Renal cortex interstitium (tissue), 11 donors: ENCODE measurements at regions not wholly inside any gene's neighbourhood (a gene's known extent, or its start where the extent isn't known, plus 50 kb on each side); places are given as distances from the start of the nearest gene placed in this dataset.
"Not testable (repeated sequence)": the region's sequence is repeated elsewhere in the genome, so short reads cannot be mapped to it uniquely, and the experiment has no call there.

Experiments used
- DNase-seq, 11 donors: peaks; one replicate each; pipeline ENCODE4 v3.0.0-alpha.2; 2013; ENCODE audit warnings: low read depth in 9 of 11, low spot score in 4 of 11; ENCODE audit errors: extremely low read depth in 1 of 11

DNA sequence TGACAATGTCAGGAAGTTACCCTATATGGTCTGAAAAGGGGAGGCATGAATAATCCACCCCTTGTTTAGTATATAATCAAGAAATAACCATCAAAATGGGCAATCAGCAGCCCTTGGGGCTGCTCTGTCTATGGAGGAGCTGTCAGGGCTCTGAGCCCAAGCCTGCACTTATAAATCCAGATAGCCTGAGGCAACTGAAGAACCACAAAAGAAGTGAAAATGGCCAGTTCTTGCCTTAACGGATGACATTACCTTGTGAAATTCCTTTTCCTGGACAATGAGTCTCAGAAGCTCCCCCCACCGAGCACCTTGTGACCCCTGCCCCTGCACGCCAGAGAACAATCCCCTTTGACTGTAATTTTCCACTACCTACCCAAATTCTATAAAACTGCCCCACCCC lies 142.1 kb upstream of the KCNK1 start:
- DNase-seq, result not testable (repeated sequence)

DNA sequence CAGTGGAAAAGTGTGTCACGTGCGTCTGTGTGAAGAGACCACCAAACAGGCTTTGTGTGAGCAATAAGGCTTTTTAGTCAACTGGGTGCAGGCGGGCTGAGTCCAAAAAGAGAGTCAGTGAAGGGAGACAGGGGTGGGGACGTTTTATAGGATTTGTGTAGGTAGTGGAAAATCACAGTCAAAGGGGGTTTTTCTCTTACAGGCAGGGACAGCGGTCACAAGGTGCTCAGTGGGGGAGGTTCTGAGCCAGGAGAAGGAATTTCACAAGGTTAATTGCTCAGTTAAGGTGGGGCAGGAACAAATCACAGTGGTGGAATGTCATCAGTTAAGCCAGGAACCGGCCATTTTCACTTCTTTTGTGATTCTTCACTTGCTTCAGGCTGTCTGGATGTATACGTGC lies 141.1 kb upstream of the KCNK1 start:
- not testable (repeated sequence) for DNase-seq

DNA sequence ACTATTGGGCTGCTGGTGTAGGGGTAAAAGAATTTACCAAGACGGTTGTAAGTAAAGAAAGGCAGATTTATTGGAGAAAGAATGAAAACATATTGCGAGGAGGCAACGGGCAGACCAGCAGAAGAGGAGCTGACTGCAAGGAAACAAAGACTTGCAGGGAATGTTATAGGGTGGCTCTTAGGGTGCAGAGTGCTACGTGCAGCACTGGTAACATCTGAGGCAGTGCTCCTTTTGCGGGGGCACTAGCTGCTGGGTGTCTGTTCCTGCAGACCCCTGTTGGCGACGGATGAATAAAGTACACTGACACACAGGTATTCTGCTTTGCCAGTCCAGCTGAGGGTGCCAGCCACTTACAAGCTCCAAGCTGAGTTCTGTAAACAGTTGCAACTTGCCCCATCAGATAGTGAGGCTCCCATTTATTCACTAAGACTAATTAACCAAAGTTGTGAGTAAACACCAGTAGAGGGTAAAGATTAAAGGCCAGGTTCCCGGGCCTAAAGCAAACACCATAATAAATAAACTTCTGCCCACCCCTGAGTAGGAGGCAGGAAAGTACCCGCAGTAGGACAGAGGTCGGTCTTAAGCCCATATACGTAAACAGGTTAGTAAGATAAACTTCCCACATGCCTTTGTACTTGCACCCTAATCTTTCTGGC lies 140.2 kb upstream of the KCNK1 start:
- no peak for DNase-seq

DNA sequence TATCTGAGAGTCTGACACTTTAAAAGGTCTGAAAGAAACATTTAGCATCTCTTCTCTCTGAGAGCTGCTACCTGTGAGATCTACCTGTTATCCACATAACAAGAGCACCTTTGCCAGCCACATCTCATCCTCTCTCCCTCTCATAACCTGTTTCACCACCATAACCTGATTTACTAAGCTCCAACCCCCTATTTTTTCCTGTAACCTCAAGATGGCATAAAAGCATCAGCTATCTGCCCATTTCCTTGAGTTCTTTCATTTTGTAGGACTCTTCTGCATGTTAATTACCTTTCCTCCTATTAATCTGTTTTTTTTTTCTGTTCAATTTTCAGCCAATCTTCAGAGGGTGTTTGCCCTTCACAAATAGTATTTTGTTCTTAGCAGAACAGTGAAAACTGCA lies 136.5 kb upstream of the KCNK1 start:
- DNase-seq, result no peak

DNA sequence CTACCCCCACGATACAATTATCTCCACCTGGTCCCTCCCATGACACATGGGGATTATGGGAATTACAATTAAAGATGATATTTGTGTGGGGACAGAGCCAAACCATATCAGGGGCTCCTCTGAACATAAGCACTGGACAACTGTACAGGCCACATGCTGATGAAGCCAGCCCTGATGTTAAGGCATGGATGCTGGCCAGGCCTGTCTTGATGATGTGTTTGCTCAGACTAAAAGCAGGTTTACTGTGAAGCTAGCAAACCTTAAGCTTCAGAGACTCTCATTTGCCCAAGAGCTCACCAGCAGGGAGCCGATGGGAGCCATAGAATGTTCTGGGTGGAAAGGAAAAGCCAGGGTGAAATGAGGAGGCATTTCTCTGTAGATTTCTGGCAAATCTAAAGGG lies 135.3 kb upstream of the KCNK1 start:
- DNase-seq, result no peak

DNA sequence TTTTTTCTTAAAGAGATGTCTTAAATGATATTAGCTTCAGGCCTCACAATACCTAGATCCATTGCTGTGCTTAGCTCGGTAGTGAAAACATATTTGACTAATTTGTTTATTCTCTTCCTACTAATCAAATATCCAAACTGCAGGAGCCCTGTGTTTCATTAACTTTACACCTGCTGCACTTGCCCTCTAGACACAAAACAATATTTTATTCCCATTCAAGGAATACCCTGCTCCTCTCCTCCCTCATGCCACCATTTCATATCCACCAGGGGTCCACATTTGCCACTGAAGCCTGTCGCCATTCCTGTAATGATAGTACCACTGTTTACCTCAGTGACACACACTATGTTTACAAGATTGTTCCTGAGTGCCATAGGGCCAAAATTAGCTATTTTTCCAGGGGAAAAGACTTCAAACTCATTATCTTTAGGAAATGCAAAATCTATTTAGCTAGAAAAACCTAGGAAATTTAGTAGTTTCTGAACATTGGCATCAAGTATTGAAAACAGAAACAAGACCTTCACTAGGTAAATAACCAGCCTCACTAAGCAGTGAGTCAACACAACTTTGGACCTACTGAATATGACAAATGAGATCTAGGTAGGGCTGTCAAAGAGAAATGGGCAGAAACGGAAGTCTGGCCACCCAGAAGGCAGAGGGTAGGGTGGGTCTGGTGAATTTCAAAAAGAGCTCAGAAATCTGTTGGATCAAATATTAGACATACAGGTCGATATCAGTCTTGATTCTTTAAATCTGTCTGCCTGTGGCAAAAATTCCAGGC lies 134.6 kb upstream of the KCNK1 start:
- no peak for DNase-seq

DNA sequence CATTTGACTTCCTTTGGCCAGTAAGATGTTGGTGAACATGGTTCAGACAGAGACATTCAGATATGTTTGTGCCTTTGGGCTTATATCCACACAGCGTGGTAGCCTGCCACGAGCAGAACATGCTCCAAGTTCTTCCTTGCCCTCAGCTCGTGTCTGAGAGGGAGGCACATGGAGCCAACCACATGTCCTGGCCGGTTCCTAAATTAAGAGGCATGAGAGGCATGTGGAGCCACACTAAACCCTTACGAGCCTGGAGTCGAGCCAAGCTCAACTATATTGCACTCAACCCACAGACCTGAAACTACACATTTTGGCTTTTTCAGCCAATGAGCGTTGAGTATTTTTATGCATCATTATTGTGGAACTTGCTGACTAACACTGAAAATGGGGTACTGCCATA lies 133.7 kb upstream of the KCNK1 start:
- DNase-seq, result no peak

DNA sequence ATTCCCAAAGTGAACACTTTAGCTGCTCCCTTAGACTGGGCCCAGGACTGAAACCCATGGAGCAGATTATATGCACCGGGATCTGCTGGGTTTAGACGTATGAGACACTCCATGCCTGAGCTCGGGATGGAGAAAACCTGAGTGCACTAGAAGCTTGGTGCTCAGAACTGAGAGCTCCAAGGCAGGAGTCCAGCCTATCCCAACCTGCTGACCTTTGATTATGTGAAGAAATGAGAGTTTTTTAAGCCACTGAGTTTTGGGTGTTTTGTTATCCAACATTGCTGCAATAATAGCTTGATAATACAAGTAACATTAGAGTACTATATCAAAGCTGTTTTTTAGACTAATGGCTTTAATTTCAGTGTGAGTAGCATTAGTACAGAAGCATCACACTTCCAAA lies 131.5 kb upstream of the KCNK1 start:
- no peak for DNase-seq

DNA sequence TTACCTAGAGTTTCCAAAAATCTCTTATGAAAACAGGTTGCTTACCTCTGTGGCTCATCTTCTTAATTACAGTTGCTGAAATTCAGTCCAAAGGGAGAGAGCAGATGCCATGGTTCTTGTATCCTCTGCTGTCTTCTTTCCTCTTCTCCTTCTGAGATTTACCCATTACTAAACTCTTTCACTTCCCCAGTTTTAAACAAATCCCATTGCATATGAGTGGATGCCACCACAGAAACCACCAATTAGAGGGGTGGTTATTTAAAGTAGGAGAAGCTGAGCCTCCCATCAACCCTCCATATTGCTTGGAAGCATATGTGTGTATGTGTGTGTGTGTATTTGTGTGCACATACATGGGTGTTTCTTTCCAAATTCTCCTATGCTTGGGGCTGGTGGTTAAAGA lies 128.5 kb upstream of the KCNK1 start:
- DNase-seq, result no peak

DNA sequence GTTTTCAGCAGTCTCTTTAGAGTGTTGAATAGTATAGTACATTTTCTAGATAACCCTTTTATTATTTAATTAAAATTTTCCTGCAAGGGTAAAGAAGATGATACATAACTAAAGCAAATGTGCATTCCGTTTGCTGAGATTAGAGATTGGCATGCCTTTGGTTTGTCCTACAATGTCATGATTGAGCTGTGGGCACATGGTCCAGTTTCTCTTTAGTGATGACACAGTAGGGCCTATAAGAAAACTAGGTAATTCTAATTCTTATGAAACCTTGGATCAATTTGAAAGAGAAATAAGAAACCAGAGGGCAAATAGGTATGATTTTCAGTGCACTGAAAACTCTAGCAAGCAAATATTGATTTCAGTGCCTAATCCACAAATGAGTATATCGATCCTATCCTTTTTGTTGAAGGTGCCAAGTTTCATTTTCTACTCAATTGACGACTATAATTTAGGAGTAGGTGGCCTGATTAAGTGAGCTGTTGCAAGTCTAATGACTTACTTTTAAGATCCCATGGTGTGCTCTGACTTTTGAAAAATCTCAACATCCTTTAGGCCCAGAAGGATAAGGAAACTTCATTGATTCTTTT lies 128.0 kb upstream of the KCNK1 start:
- no peak for DNase-seq

DNA sequence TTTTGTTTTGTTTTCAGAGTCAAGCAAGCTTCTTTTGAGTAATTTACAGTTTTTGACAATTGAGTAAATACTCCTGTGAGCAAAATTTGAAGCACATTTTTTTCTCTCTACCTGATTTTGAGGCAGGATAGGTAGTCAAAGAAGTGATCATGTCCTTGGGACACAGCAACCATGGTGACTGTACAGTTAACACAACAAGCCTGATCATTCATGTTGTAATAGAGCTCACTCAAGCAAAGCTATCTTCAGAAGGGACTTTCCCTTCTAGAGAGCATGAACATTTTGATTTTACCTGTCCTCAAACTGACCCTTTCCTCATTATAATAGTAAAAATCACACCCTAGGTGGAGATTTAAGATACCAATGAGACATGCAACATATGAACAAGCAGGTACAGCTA lies 126.5 kb upstream of the KCNK1 start:
- no peak for DNase-seq

DNA sequence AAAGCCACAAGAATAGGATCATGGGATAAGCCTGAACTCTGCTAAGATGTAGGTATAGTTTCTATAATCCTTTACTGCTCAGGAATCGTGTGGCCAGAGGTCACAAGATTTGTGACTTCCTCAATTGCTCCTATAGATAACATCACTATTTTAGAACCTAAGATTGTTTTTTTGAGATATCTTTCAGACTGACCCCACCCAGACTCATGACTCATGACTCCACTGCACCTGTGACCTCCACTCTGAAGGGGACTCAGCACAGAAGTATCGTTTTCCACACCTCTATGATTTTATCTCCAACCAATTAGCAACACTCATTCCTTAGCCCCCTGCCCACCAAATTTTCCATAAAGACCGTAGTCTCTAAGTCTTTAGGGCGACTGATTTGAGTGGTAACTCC lies 124.5 kb upstream of the KCNK1 start:
- no peak for DNase-seq

DNA sequence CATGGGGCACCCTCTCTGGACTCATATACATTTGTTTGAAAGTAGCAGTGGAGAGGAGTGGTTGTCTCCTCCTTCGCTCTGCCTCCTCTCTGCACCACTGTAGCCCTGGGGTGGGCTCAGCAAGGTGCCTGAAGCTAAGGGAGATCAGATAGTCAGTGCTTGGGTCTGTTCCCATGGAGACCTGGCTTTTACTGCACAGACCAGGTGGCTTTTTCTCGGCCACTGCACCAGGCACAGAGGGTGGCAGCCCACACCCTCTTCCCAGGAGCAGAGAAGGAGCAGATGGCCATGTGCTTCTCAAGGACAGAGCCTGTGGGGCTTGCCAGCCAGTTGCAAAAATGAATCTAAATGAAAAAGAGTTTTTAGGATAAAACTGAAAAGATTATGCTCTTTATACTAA lies 123.4 kb upstream of the KCNK1 start:
- DNase-seq, result no peak

DNA sequence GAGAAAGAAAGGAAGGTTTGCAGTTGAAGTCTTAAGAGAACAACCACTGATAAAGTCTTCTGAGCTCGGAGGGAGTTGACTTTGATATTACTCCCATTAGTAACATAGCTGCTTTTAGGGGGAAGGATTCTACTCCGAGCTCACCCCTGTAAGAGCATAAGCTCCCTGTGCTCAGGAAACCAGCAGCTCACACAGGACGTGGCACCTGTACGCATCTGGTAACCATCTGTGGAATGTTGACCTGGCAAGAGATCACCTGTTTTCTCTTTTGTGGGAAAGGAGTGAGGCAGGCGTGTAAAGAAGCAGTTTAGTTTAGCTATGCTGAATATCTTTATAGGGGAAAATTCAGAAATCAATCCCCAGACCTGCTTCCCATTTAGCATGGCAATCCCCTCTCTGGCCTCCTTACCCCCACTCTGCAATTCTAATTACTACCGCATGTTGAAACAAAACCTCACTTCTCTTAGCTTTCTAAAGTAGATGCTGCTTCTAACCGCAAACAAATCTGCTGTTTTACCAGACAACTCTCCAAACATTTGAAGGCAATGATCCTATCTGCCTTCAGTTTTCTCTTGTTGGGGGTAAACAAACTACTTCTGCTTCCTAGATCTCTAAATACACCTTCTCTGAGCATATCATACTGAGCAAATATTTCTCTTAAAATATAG lies 121.8 kb upstream of the KCNK1 start:
- no peak for DNase-seq

DNA sequence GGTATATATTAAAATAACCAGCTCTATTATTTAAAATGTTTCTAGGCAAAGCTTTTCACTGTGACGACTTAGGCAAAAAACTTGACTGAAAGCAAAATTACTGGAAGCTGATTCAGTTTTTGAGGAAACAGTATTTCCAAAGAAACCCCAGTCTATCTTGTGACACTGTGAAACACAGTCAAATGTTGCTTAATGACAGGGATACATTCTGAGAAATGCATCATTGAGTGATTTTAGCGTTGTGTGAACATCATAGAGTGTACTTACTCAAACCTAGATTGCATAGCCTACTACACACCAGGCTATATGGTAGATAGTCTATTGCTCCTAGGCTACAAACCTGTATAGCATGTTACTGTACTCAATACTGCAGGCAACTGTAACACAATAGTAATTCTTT lies 116.9 kb upstream of the KCNK1 start:
- DNase-seq, result no peak

DNA sequence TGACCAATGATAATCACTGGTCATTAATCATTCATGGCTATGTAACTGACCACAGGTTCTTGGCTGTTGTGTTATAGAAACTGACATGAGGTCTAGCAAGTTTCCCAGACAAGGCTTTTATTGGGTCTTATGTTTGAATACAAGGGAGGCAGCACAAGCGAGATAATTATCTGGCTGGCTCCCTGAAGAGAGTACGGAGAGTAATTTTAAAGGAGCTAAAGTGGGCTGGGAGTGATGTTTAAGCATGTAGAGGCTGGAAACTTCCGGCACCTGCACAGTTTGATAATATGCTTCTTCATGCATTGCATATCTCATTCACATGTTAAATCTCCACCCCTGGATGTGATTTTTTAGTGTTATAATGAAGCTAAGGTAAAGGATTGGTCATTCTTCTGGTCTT lies 116.2 kb upstream of the KCNK1 start:
- no peak for DNase-seq

DNA sequence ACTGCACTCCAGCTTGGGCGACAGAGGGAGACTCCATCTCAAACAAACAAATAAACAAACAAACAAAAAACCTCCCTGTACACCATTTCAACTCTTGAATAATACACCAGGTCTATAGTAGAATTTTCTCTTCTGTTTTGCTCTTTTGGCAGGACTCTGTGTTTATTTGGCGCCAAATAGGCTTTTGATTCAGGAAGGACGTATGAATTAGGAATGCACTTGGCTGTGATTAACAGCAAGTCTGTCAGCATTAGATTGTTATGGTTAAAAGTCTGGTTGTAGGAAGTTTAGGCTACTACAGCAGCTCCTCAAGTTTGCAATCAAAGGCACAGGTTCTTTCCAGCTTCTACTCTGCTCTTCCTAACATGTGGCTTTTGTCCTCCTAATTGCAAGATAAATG lies 113.8 kb upstream of the KCNK1 start:
- no peak for DNase-seq

DNA sequence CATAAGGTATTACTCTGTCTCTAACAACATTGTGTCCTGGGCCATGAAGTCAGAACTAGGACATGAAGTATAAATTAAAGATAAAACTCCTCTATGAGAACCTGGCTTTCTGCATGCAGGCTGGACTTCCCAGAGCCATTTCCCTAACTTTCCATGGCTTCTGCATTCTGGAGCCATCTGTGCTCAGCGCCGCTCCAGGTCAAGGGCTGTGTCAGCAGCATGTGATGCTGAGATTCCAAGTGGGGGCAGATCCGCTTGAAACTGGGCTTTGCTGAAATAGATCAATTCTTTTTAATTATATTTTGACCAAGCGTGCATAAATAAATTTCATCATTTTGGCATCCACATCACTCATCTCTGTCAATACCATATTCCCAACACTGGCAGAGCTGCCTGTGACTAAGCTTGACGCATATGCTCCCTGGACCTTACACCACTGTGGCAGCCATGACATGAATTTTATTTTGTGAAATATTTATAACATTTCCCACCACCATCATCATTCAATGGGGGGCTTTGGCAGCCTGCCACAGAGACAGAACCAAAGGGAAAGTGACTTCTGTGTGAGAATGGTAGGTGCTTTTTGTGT lies 110.4 kb upstream of the KCNK1 start:
- DNase-seq, result no peak

DNA sequence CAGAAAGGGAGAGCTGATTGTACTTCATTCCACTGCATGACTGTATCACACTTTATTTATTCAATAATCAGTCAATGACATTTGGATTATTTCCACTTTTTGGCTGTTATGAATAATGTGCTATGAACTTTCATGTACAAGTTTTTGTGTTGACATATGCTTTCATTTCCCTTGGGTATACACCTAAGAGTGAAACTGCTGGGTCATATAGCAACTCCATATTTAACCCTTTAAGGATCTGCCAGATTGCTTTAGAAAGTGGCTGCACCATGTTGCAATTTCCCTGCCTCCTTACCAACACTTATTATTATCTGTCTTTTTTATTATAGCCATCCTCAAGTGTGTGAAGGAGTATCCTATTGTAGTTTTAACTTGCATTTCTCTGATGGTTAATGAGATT lies 108.8 kb upstream of the KCNK1 start:
- DNase-seq, result no peak

DNA sequence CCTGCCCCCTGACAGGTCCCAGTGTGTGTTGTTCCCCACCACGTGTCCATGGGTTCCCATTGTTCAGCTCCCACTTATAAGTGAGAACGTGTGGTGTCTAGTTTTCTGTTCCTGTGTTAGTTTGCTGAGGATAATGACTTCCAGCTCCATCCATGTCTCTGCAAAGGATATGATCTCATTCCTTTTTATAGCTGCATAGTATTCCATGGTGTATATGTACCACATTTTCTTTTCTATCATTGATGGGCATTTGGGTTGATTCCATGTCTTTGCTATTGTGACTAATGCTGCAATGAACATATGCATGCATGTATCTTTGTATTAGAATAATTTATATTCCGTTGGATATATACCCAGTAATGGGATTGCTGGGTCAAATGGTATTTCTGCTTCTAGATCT lies 108.0 kb upstream of the KCNK1 start:
- not testable (repeated sequence) for DNase-seq
